NCI-H1048 (cell line): ENCODE measurements at regions not wholly inside any gene's neighbourhood (a gene's known extent, or its start where the extent isn't known, plus 50 kb on each side); places are given as distances from the start of the nearest gene placed in this dataset.
"Not testable (repeated sequence)": the region's sequence is repeated elsewhere in the genome, so short reads cannot be mapped to it uniquely, and the experiment has no call there.

Experiments
- DNase-seq: peaks from one replicate; lab custom pipeline; 2025; lab: John Stamatoyannopoulos, UW

DNA sequence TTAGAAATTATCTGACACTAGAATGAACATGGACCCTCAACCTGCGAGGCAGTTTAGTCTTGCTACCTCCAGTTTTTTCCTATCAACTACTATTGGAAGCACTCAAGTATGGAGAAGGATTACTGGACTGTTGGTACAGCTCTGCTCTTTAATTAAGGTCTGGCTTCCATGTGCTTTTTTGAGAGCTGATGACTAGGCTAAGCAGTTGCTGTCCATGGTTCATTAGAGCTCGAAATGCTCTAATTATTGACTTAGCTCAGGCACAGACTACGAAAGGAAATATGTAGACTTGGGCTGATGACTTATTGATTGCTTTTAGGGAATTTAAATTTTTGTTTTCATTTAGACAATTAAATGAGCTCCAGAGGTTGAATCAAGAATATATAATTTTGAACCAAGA lies 1281.6 kb downstream of the HACE1 start:
- DNase-seq = no peak

DNA sequence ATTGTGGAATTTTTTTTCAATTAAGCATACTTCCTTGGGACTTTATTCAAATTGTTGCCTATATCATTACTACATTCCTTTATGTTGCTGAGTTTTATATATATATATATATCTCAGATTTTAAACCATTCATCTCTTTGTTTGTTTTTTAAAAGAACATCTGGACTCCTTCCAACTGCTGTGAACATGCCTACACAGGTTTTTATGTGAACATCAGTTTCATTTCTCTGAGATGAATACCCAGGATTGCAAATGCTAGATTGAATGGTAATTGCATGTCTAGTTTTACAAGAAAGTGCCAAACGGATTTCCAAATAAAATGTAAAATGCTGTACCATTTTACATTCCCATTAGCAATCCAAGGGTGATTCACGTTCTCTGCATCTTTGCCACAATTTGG lies 1289.3 kb downstream of the HACE1 start:
- no peak for DNase-seq

- no peak for DNase-seq
Observed at GRCh38 chr6:103554911-103555310, 1304.8 kb downstream of the HACE1 start.

- DNase-seq = no peak
Observed at GRCh38 chr6:103538381-103538780, 1321.3 kb downstream of the HACE1 start.

DNA sequence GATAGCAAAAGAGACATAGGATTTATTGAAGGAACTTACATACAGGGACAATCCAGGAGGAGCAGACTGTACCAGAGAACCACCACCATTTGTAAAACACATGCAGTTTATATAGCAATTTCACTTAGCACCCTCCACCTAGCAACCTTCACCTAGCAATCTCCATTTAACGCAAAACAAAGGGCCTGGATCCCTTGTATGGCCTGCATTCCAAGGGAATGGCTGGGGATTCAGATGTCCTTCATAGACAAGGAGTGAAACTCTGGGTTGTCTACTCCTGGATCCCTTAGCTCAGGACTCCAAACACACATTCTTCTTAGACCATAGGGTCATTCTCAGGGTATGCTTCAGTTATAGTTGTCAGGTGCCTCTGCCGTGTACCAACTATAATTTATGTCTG lies 1324.9 kb downstream of the HACE1 start:
- no peak for DNase-seq

GRCh38 chr6:103534095-103534494 lies 1325.6 kb downstream of the HACE1 start:
- no peak for DNase-seq

DNA sequence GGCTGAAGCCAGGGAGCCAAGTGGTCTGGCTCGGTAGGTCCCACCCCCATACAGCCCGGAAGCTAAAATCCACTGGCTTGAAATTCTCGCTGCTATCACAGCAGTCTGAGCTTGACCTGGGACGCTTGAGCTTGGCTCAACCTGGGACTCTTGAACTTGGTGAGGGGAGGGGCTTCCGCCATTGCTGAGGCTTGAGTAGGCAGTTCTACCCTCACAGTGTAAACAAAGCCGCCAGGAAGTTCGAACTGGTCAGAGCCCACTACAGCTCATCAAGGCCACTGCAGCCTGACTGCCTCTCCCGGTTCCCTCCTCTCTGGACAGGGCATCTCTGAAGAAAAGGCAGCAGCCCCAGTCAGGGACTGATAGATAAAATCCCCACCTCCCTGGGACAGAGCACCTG lies 1337.7 kb downstream of the HACE1 start:
- DNase-seq = no peak

- no peak for DNase-seq
Observed at GRCh38 chr6:103516336-103516735, 1343.4 kb downstream of the HACE1 start.

DNA sequence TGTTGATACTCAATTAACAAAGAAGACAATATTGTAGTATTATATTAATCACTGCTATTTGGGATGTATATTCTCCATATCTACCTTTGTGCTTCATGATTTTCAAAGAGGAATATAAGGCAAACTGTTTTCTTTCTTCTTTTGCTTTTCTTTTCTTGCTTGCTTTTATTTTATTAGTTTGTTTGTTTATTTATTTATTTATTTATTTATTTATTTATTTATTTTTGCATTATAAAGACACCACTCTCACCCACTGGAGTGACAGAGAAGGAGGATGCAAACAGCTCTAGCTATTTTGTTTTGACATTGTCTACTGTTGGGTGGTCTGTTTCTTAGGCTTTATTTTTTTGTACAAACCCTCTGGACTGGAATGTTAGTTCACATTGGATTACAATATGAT lies 1352.7 kb downstream of the HACE1 start:
- no peak for DNase-seq

DNA sequence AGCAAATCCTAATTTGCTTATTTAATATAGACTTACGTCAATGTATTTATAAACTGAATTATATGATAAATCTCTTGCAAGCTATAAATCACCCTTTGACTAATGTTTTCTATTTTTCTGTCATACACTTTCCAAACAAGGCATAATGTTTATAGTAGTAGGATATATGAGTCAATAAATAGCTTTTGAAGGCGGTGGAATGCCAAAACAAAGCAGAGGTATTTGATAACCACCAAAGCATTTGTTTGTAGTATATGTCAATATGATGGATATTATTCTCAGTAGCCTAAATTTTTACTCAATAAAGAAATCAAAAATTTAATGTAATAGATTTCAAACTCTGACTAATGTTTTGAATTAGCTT lies 1354.6 kb downstream of the HACE1 start:
- DNase-seq = no peak

DNA sequence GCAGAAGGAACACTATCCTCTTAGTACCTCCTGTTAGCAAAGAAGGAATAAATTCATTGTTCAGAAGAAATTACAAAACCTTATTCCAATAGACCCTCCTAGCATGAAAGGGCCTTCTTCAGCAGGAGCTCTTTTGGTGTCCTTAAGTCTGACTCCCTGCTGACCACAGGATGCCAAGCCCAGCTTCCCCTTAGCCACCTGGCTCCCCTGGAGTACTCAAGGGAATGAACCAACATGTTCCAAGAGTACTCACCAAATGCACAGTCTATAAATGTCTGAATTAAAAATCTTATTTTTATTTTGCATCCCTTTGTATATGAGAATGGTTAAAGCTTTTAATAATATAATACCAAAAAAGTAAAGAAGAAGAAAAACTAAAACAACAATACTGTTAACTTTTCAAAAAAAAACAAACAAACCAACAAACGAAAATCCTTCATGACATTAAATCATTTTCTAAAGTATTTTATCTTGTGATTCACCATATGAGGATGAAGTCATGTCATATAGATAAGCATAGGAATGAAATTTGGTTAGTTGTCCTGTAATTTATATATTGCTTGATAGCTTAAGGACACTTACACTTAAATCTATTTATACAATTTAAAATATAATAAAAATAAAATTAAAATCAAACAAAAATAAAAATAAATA lies 1355.1 kb downstream of the HACE1 start:
- DNase-seq = no peak

DNA sequence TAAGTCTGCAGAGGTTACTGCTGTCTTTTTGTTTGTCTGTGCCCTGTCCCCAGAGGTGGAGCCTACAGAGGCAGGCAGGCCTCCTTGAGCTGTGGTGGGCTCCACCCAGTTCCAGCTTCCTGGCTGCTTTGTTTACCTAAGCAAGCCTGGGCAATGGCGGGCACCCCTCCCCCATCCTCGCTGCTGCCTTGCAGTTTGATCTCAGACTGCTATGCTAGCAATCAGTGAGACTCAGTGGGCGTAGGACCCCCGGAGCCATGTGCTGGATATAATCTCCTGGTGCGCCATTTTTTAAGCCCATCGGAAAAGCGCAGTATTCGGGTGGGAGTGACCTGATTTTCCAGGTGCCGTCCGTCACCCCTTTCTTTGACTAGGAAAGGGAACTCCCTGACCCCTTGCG lies 1363.1 kb downstream of the HACE1 start:
- not testable (repeated sequence) for DNase-seq

GRCh38 chr6:103456652-103457051 lies 1403.1 kb downstream of the HACE1 start:
- no peak for DNase-seq

GRCh38 chr6:103455275-103455674 lies 1404.4 kb downstream of the HACE1 start:
- DNase-seq = no peak

DNA sequence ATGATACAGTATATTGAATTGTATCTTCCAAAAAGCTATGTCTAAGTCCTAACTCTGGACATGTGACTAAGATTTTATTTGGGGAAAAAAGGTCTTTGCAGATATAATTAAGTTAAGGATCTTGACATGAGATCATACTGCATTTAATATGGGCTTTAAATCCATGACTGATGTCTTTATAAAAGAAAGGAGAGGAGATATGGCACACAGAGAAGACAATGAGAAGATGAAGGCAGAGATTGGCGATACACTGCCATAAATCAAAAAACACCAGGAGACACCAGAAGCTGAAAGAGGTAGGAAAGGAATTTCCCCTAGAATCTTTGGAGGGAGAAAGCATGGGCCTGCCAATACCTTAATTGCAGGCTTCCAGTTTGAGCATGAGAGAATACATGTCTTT lies 1450.2 kb downstream of the HACE1 start:
- no peak for DNase-seq

- no peak for DNase-seq
Observed at GRCh38 chr6:103405321-103405720, 1454.4 kb downstream of the HACE1 start.

DNA sequence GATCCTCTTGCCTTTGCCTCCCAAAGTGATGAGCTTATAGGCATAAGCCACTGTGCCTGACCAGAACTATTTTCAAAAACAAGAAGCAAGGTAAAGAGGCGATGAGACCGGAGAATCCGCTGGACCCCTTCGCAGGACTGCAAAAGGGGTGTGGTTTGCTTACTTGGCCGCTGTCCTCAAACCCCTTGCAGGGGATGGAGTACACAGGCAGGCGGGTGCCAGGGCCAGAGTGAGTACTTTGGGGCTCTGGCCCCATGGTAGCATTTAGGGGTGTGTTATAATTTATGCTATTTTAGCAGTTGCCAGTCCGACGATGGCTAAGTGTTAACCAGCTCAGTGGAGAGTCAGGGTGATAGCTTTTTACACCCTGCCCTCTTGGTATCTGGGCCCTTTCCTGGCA lies 1454.9 kb downstream of the HACE1 start:
- DNase-seq = no peak

- DNase-seq = no peak
Observed at GRCh38 chr6:103396768-103397167, 1463.0 kb downstream of the HACE1 start.

DNA sequence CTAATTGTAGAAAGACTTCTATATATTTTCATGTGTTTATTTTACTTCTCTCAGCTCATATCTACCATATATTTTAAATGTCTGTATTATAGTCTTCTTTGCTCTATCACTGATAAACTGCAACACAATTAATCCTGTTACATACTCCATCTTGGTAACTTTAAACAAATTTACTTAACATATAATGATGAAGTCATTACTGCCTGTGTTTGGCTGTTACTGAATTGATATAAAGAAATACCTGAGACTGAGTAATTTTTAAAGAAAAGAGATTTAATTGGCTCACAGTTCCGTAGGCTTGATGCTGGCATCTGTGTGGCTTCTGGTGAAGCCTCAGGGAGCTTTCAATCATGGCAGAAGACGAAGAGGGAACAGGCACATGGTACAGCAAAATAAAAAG lies 1480.4 kb downstream of the HACE1 start:
- DNase-seq = no peak

DNA sequence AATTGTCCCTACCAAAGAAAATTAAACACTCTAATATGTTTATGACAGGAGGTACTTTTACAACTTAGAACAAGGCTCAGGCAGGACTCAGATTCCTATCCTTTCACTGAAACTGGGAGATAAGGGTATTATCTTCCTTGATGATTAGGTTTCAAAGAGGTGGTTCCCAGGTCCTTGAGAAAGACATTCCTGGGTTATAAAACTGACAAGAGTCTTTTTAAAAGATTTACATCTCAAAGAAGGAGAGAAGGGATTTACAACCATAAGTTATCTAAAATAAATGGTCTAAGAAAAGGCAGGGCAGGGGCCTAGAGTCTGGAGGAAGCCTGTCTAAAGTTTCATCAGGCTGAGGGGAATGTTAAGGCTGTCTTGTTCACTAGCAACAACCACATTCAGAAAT lies 1492.5 kb downstream of the HACE1 start:
- DNase-seq = no peak

DNA sequence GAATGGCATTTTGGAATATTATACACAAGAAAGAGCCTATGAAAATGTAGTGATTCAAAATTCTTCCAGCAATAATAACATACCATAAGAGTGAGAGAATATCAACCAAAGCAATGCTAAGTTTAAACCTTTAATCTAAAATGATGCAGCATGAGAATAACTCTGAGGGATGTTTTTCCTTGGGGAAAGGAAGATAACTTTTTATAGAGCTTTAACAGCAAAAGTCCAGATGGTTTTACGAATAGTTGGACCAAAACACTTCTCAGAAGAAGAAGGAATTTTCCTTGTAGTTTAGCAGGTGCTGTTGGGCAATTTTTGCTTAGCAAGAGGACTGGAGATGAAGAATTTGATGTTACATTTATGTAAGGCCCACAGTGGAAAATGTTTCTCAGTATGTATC lies 1503.2 kb downstream of the HACE1 start:
- no peak for DNase-seq

DNA sequence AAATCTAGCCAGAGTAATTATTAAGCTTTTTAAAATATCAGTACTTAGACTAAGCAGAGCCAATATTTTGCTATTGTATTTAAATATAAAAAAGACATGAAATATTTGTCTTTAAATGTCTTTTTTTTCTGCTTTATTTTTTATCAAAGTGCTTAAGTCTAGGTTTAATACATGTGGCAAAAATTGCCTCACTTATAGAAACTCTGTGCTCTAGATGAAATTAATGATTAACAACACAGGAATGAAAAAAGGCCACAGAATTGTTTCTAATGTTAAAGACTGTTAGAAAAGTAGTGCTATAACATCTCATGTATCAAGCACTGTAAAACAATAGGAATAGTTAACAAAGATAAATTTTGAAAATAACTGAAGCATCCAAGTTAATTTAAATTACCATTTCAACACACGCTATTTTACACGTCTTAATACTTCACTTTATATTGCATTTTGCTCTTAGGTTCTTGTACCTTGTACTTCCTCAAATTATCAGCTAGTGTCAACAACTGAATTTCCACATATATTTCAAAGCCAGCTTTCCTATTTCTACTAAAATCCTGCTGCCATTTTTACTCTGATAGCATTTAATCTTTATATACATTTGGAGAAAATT lies 1515.1 kb downstream of the HACE1 start:
- DNase-seq = no peak

- no peak for DNase-seq
Observed at GRCh38 chr6:103335412-103335811, 1524.3 kb downstream of the HACE1 start.
